ENCODE measurements at regions not wholly inside any gene's neighbourhood (a gene's known extent, or its start where the extent isn't known, plus 50 kb on each side); places are given as distances from the start of the nearest gene placed in this dataset.

DNA sequence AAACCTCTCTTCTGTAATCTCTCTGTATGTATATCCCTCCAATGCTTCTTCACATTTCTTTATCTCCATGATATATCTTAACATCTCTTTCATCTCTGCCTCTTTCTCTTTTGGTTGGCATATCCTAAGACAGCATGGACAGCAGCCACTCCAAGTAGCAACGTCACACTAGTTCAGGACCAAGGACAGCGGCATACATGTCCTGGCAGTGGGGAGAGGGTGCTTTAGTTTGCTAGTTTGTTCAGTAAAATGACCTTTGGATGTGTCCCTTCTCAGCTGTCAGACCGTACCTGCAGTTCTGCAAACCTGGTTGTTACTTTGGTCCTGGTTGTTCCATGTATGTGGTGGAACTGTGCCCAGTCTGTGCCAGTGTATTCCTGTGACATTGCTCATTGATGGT is 225.6 kb upstream of the ROPN1 start:
- Histone ChIP-seq H3K79me2 (ENCODE audit: insufficient read depth, low read length) (no peaks in the 10 kb centered on the region), H4K20me1 (ENCODE audit: insufficient read depth, low read length) (peaks cover 4% of the 10 kb centered on the region), H3K4me1 (ENCODE audit: insufficient read depth, low read length) (no peaks in the 10 kb centered on the region), H3K4me3 (ENCODE audit: insufficient read depth, low read length) (no peak overlapping the region), H3K4me2 (ENCODE audit: insufficient read depth, low read length) (no peak overlapping the region), H3K36me3 (ENCODE audit: insufficient read depth, low read length) (no peaks in the 10 kb centered on the region), H3K27ac (ENCODE audit: low read depth, low read length) (no peak overlapping the region), H2AFZ (ENCODE audit: low read length) (no peak overlapping the region), H3K9me3 (ENCODE audit: low read depth, low read length) (no peaks in the 10 kb centered on the region), H3K27me3 (ENCODE audit: insufficient read depth, low read length) (peaks cover 2% of the 10 kb centered on the region)
- peak; percentile 74 for DNase-seq (ENCODE audit: insufficient read length, low spot score, missing footprints)
- no peak for TF ChIP-seq CTCF (IDR thresholded peaks at IDR 0.05; ENCODE audit: extremely low read depth, low read depth, low read length)

- H3K36me3 ChIP-seq (ENCODE audit: insufficient read depth, low read length), result no peaks in the 10 kb centered on the region
- DNase-seq (ENCODE audit: insufficient read length, low spot score, missing footprints), result no peak
- peaks cover 3% of the 10 kb centered on the region for H3K27me3 ChIP-seq (ENCODE audit: insufficient read depth, low read length)
- no peak for TF ChIP-seq CTCF (IDR thresholded peaks at IDR 0.05; ENCODE audit: extremely low read depth, low read depth, low read length)
- H3K27ac ChIP-seq (ENCODE audit: low read depth, low read length), result no peak overlapping the region
- no peaks in the 10 kb centered on the region for H3K79me2 ChIP-seq (ENCODE audit: insufficient read depth, low read length)
- H3K4me2 ChIP-seq (ENCODE audit: insufficient read depth, low read length), result no peak overlapping the region
- no peak overlapping the region for H2AFZ ChIP-seq (ENCODE audit: low read length)
- H3K4me3 ChIP-seq (ENCODE audit: insufficient read depth, low read length), result no peak overlapping the region
- H3K9me3 ChIP-seq (ENCODE audit: low read depth, low read length), result no peaks in the 10 kb centered on the region
- H3K4me1 ChIP-seq (ENCODE audit: insufficient read depth, low read length), result no peaks in the 10 kb centered on the region
- H4K20me1 ChIP-seq (ENCODE audit: insufficient read depth, low read length), result peaks cover 4% of the 10 kb centered on the region
Measured at GRCh38 chr3:124221422-124221821, 229.5 kb upstream of the ROPN1 start.

DNA sequence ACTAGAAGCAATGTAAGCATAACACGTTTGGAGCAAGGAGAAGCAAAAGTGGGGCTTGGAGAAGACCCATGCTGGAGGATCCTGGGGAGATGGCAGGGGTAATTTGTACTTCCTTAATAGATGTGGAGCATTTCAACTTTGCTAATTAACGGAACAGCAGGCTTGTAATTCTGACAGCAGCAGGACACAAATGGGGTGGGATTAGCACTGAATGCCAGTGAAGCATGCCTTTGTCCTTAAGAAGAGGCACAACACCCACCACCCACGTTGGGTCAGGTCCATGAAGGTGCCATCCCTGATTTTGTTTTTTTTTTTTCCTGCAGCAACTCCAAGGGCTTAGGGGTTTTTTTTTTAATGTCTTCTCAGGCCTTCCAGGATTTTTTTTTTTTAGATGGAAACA is 231.9 kb upstream of the ROPN1 start:
- H3K27me3 ChIP-seq (ENCODE audit: insufficient read depth, low read length), result peaks cover 11% of the 10 kb centered on the region
- H3K79me2 ChIP-seq (ENCODE audit: insufficient read depth, low read length), result no peaks in the 10 kb centered on the region
- TF ChIP-seq CTCF (IDR thresholded peaks at IDR 0.05; ENCODE audit: extremely low read depth, low read depth, low read length), result no peak
- H4K20me1 ChIP-seq (ENCODE audit: insufficient read depth, low read length), result peaks cover 4% of the 10 kb centered on the region
- no peak overlapping the region for H3K4me3 ChIP-seq (ENCODE audit: insufficient read depth, low read length)
- DNase-seq (ENCODE audit: insufficient read length, low spot score, missing footprints), result no peak
- H3K9me3 ChIP-seq (ENCODE audit: low read depth, low read length), result peaks cover 3% of the 10 kb centered on the region
- no peaks in the 10 kb centered on the region for H3K4me1 ChIP-seq (ENCODE audit: insufficient read depth, low read length)
- no peak overlapping the region for H3K27ac ChIP-seq (ENCODE audit: low read depth, low read length)
- H2AFZ ChIP-seq (ENCODE audit: low read length), result no peak overlapping the region
- no peak overlapping the region for H3K4me2 ChIP-seq (ENCODE audit: insufficient read depth, low read length)
- no peaks in the 10 kb centered on the region for H3K36me3 ChIP-seq (ENCODE audit: insufficient read depth, low read length)

DNA sequence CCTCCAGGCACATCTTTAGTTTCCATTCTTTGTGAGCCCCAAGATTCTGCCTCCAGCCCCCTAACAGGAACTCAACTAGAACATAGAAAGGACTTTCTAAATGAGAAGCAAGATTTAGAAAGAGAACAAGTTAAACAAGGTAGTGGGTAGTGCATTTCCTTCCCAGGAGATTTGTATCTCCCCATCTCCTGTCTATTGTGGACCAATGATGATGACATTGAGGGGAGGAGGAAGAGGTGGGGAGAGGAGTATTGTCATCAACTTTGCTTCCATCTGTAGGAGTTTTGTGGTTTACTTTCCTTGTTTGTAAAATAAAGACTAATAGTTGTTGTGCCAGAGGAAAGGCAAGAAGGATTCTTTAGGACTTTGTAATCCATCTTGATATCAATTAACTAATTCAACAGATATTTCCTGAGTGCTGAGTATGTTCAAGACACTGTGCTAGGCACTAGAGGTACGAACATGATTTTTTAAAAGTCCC is 235.3 kb upstream of the ROPN1 start:
- no peaks in the 10 kb centered on the region for H3K4me1 ChIP-seq (ENCODE audit: insufficient read depth, low read length)
- no peaks in the 10 kb centered on the region for H4K20me1 ChIP-seq (ENCODE audit: insufficient read depth, low read length)
- no peak overlapping the region for H2AFZ ChIP-seq (ENCODE audit: low read length)
- no peak overlapping the region for H3K27ac ChIP-seq (ENCODE audit: low read depth, low read length)
- DNase-seq (ENCODE audit: insufficient read length, low spot score, missing footprints), result no peak
- no peaks in the 10 kb centered on the region for H3K36me3 ChIP-seq (ENCODE audit: insufficient read depth, low read length)
- no peak for TF ChIP-seq CTCF (IDR thresholded peaks at IDR 0.05; ENCODE audit: extremely low read depth, low read depth, low read length)
- peaks cover 3% of the 10 kb centered on the region for H3K9me3 ChIP-seq (ENCODE audit: low read depth, low read length)
- H3K79me2 ChIP-seq (ENCODE audit: insufficient read depth, low read length), result no peaks in the 10 kb centered on the region
- H3K27me3 ChIP-seq (ENCODE audit: insufficient read depth, low read length), result peaks cover 30% of the 10 kb centered on the region
- no peak overlapping the region for H3K4me2 ChIP-seq (ENCODE audit: insufficient read depth, low read length)
- no peak overlapping the region for H3K4me3 ChIP-seq (ENCODE audit: insufficient read depth, low read length)
